Posterior cingulate gyrus (tissue), 11 donors: ENCODE measurements at regions not wholly inside any gene's neighbourhood (a gene's known extent, or its start where the extent isn't known, plus 50 kb on each side); places are given as distances from the start of the nearest gene placed in this dataset.

Source experiments
- DNase-seq, 10 donors: peaks; one replicate each; pipeline versions ENCODE4 v3.0.0 to v3.0.0-alpha.2; 2020 to 2021; ENCODE audit warnings: mixed read lengths in 3 of 10
- intact Hi-C: fragments of 100-400 bp; cut with DNase I; formaldehyde crosslinking; loops from one replicate; pipeline ENCODE4 v1.15.1; 2023

- intact Hi-C loops, result no loop called here
- DNase-seq, result peak in 3 of 10 donors; percentile 35 to 73 (median 63)
Observed at GRCh38 chr18:40939656-40940515, 1015.1 kb upstream of the PIK3C3 start.

GRCh38 chr18:40938615-40939014 is 1016.4 kb upstream of the PIK3C3 start:
- intact Hi-C loops, result no loop called here
- no peak for DNase-seq

- DNase-seq, result no peak
- intact Hi-C loops, result no loop called here
Observed at GRCh38 chr18:40937386-40937785, 1017.6 kb upstream of the PIK3C3 start.

- DNase-seq, result no peak
- intact Hi-C loops, result no loop called here
Observed at GRCh38 chr18:40935423-40935822, 1019.6 kb upstream of the PIK3C3 start.

GRCh38 chr18:40932862-40933261 is 1022.2 kb upstream of the PIK3C3 start:
- DNase-seq, result no peak
- intact Hi-C loops, result no loop called here

- intact Hi-C loops, result no loop called here
- DNase-seq, result no peak
Observed at GRCh38 chr18:40930211-40930882, 1024.7 kb upstream of the PIK3C3 start.

- intact Hi-C loops, result no loop called here
- DNase-seq, result no peak
Observed at GRCh38 chr18:40929399-40929798, 1025.6 kb upstream of the PIK3C3 start.

GRCh38 chr18:40926679-40927078 is 1028.4 kb upstream of the PIK3C3 start:
- intact Hi-C loops, result no loop called here
- DNase-seq, result no peak

- intact Hi-C loops, result no loop called here
Observed at GRCh38 chr18:40925071-40925541, 1029.9 kb upstream of the PIK3C3 start.

GRCh38 chr18:40921845-40922629 is 1033.0 kb upstream of the PIK3C3 start:
- intact Hi-C loops, result no loop called here
- DNase-seq, result no peak

More at GRCh38 chr18:40925071-40925541, 1029.9 kb upstream of the PIK3C3 start:
- DNase-seq, result no peak

- no peak for DNase-seq
- intact Hi-C loops, result no loop called here
Observed at GRCh38 chr18:40917056-40917455, 1038.0 kb upstream of the PIK3C3 start.

- intact Hi-C loops, result no loop called here
- DNase-seq, result no peak
Observed at GRCh38 chr18:40915724-40916123, 1039.3 kb upstream of the PIK3C3 start.

- intact Hi-C loops, result no loop called here
- DNase-seq, result no peak
Observed at GRCh38 chr18:40911582-40912254, 1043.3 kb upstream of the PIK3C3 start.

- intact Hi-C loops, result no loop called here
- DNase-seq, result no peak
Observed at GRCh38 chr18:40911041-40911440, 1044.0 kb upstream of the PIK3C3 start.

GRCh38 chr18:40907842-40908241 is 1047.2 kb upstream of the PIK3C3 start:
- intact Hi-C loops, result no loop called here
- DNase-seq, result no peak

- no peak for DNase-seq
- intact Hi-C loops, result no loop called here
Observed at GRCh38 chr18:40904295-40904694, 1050.7 kb upstream of the PIK3C3 start.

GRCh38 chr18:40902436-40902835 is 1052.6 kb upstream of the PIK3C3 start:
- intact Hi-C loops, result no loop called here
- DNase-seq, result no peak

GRCh38 chr18:40897884-40898283 is 1057.2 kb upstream of the PIK3C3 start:
- intact Hi-C loops, result no loop called here
- DNase-seq, result peak in 1 of 10 donors; percentile 37

- DNase-seq, result no peak
- intact Hi-C loops, result no loop called here
Observed at GRCh38 chr18:40883271-40883670, 1071.8 kb upstream of the PIK3C3 start.

- intact Hi-C loops, result no loop called here
- DNase-seq, result peak in 1 of 10 donors; percentile 46
Observed at GRCh38 chr18:40882468-40882867, 1072.6 kb upstream of the PIK3C3 start.
